ENCODE measurements at regions not wholly inside any gene's neighbourhood (a gene's known extent, or its start where the extent isn't known, plus 50 kb on each side); places are given as distances from the start of the nearest gene placed in this dataset.

DNA sequence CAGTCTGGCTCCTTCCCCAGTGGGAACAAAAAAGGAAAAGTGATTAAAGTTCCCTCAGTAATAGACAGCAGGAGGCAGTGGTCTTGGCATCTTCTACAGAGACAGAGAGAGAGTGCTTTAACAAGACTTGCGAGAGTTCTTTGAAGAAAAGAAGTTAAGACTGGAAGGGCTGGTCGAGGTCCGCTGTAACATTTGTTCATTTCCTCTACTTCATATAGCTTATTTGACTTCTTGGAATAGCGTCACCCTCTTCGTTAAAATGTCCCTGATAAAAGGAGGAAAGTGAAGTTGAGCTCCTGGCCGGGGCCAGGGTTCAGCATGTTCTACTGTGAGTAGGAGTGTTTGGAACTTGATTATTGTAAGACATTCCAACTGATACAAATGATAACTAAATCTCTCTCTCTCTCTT is 179.8 kb downstream of the SLIT2 start:
- TF ChIP-seq POLR2A (IDR thresholded peaks at IDR 0.05; ENCODE audit: low read depth, low read length): no peak
- FAIRE-seq (no peak), DNase-seq (ENCODE audit: insufficient read length, low spot score) (no peak)

DNA sequence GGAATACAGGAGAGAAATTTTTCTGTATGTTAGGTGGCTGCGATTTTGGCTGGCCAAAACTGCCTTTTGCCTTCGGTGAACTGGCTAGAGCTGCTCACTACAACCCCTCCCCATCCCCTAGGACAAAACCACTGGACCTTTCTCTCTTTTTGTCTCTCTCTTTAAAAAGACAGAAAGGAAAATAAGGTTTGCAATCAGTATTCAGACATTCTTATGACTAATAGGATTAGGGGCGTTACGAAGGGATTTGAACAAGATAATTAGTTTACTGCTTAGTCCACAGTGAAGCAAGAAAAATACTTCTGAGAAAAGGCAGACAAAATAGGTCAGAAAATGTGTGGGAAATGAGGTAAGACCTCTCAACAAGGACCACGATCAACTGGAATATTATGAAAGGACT is 180.4 kb downstream of the SLIT2 start:
- no peak for TF ChIP-seq POLR2A (IDR thresholded peaks at IDR 0.05; ENCODE audit: low read depth, low read length)
- FAIRE-seq: no peak
- DNase-seq (ENCODE audit: insufficient read length, low spot score): no peak

DNA sequence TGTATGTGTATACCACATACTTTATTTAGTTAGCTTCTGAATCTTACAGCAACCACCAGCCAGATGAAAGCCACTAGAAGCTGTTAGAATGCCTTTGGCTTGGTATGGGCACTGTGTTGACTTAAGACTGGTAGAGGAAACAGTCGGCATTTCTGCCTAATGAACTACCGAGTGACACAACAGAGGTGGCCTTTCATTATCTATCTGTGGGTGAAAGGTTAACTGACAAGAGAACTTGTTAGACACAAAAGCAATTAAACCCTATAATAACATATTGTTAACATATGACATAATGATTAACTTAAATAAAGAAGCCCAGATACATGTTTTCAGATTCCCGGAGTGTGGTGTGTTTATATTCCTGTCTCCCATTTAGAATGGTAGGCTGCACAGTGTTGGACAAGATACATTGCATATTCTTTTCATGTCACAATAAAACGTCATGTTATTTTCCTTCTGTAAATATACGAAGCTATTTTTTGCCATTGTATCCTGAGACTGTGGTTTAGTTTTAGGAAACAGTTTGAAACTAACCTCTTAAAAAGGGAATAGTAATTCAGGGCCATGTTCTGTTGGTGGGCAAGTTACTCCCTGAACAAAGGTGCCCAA is 181.5 kb downstream of the SLIT2 start:
- TF ChIP-seq POLR2A (IDR thresholded peaks at IDR 0.05; ENCODE audit: low read depth, low read length): no peak
- FAIRE-seq (no peak), DNase-seq (ENCODE audit: insufficient read length, low spot score) (no peak)

DNA sequence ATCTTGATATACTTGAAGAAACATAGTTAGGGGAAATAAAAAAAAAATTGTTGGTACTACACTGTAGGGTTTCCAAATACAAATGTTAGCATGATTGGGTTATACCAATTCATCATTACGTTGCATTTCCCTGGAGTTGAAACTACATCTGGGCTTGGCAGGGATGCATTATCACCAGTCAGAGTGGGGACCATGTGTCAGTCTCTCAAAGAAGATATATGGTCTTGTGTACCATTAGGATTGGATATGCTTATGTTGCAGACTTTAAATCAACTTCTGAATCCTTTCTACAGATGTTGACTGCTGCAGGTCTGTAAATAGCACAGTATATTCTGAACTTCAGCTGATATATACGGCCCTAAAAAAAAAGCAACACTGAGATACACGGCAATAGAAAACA is 188.5 kb downstream of the SLIT2 start:
- TF ChIP-seq POLR2A (IDR thresholded peaks at IDR 0.05; ENCODE audit: low read depth, low read length): no peak
- DNase-seq (ENCODE audit: insufficient read length, low spot score) (no peak), FAIRE-seq (no peak)

DNA sequence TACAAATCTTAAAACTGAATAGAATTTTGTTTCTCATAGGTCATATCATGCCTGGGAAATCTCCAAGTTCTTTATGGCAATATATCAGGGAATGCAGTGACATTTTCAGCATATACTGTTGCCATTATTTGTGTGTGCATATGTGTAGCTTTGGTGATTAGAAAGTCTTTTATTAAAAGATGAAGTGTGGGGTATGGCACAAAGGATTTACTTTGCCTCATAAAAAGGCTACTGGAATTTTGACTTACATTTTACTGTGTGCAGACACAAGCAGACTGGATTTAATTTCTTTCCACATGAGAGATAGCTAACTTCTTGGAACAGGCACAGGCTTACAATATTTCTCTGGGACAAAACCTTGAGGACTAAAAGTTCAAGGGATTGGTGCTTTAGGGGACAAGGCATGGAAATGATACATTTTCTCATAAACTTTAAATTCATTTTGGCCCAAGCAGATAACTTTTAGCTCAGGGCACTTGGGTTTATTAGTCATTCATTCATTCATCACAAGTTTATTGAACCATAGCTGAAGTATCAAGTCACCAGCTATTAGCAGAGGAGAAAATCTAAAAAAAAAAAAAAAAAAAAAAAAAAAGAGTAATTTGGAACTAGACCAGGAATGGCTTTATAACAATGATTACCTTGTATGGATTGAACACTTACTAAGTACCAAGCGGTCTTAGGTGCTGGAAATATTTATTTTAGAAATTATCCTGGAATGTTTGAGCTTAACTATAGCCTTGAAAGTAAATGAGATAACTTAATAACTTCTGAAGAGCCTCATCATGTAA is 191.5 kb downstream of the SLIT2 start:
- TF ChIP-seq POLR2A (IDR thresholded peaks at IDR 0.05; ENCODE audit: low read depth, low read length): no peak
- DNase-seq (ENCODE audit: insufficient read length, low spot score) (no peak), FAIRE-seq (no peak)

DNA sequence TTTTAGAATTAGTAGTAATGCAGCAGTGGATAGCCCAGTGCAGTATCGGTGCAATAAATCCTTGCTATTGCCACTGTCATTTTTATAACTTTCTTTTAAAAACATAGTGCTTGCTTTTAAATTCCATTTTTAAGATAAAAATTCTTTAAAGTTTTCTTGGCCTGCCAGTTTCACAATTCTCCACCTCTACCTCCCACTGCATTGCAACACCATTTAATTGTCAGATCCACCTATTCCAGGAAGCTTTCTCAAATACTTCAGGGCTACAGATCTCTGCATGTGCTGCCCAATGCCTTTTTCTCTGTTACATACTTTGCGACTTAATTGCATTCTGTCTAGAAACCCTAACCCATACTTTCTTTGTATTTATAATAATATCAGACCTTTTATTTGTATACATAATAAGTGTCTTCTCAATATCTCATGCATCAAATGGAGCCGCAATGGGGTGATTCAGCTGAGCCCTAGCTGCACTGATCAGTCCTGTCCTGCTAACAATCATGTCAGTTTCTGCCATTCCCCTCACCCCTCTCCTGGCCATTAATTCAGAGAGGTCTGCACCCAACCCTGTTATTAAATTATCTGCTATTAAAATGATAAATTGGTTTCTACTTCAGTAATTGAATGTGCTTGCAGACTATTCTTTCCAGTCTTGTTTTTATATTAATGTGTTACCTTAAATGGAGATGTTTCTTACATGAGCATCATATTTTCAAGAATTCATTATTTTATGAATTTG is 193.1 kb downstream of the SLIT2 start:
- no peak for TF ChIP-seq POLR2A (IDR thresholded peaks at IDR 0.05; ENCODE audit: low read depth, low read length)

DNA sequence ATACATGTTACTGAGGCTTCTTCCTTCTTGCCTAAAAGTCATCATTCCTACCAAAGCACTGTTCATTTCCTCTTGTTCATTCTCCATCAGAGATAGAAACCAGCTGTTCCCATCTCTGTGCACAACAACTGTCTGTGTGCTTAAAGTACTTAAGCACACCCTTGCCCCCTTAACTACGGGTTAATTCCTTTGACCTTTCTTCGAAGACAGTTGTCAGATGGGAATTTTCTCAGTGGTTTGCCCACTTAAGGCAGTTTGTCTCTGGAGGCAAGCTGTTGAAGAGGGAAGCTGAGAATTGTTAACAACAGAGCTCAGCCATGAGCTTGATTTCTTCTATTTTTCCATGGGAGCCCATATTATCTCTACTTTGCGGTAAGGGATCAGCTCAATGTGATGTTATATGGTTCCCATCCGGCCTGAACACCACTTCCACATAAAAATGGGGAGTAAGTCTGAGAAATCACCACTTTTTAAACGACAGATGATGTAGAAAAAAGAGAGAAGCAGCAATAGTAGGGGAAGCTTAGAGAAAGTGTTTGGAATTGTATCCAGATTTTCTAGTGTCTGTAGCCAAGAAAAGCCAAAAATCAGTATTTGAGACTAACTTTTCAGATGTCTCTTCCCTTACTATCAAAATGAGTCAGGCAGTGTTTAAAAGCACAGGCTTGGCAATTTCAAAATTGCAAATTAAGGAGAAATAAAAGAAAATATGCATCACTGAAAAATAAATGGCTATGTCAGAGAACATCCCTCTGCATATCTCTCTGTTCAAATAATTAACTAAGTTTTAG is 194.4 kb downstream of the SLIT2 start:
- no peak for TF ChIP-seq POLR2A (IDR thresholded peaks at IDR 0.05; ENCODE audit: low read depth, low read length)
- FAIRE-seq: no peak
- no peak for DNase-seq (ENCODE audit: insufficient read length, low spot score)

More for the DNA sequence above, 193.1 kb downstream of the SLIT2 start:
- DNase-seq (ENCODE audit: insufficient read length, low spot score) (no peak), FAIRE-seq (no peak)

DNA sequence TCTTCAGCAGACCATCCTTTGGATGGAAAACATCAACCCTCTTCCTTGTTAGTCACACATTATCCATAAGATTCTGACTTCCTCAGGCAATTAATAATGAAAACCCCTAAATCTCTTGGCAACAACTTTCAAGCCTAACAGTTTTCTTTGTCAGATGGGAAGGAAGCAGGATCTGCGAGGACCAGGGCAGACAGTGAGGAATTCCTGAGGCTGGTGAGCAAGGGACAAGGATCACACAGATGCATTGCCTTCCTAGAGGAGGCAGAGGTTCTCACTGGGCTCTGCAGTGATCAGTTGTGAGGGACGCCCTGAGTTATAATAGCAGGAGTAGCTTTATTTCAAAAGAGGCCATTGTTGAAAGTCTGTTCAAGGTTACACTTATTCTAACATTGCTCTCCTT is 195.4 kb downstream of the SLIT2 start:
- no peak for TF ChIP-seq POLR2A (IDR thresholded peaks at IDR 0.05; ENCODE audit: low read depth, low read length)
- FAIRE-seq (no peak), DNase-seq (ENCODE audit: insufficient read length, low spot score) (no peak)

DNA sequence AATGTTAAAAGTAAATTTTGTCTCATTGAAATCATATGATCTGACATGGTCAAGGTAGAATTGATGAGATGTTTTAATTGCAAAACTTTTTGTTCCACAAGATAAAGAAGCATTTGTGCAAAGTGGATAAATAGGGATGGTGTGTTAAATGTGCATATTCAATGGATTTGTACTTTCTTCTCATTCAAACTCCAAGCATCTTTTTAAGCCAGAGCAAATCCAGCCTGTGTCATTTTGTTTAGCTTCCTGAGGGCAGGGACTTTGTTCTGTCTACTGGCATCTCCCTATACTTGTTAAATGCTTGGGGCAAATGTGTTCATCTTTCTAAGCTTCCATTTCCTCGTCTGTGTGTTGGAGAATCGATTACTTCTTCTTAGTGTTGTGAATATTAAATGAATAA is 200.3 kb downstream of the SLIT2 start:
- FAIRE-seq (no peak), DNase-seq (ENCODE audit: insufficient read length, low spot score) (no peak)
- no peak for TF ChIP-seq POLR2A (IDR thresholded peaks at IDR 0.05; ENCODE audit: low read depth, low read length)

DNA sequence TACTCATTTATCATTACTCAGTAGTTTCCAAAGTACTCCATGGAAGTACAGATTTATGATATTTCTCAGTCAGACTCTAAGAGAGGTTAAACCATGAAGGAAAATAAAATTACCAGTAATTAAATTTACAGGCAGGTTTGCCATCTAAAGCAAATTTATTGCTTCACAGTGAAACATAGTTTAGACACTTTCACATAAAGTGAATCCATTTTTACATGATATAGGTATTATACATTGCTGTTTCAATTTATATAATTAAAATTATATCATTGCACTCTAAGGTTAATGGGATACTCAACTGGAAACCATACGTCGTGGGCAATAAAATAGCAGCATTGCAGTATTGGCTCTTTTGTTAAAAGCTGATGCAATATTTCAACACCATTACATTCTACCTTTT is 202.8 kb downstream of the SLIT2 start:
- TF ChIP-seq POLR2A (IDR thresholded peaks at IDR 0.05; ENCODE audit: low read depth, low read length): no peak
- no peak for DNase-seq (ENCODE audit: insufficient read length, low spot score)

DNA sequence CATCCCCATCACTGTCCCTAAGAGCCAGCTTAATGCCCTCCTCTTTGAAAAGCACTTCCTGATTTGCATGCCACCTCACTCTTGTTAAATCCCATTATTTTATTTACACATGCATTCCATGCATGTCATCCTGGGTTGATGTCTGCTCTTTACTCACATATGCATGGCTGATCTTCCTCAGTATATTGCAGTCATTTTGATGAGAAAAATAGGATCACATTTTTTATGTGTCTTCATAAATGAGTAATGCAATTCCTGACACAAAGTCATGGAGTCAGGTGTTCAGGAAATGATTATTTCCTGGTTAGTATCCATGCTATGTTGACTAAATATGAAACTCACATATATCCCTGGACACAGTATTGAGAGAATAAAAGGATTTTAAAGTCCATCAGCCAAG is 204.7 kb downstream of the SLIT2 start:
- no peak for DNase-seq (ENCODE audit: insufficient read length, low spot score)
- FAIRE-seq: no peak
- no peak for TF ChIP-seq POLR2A (IDR thresholded peaks at IDR 0.05; ENCODE audit: low read depth, low read length)

More for the DNA sequence above, 202.8 kb downstream of the SLIT2 start:
- FAIRE-seq: no peak

DNA sequence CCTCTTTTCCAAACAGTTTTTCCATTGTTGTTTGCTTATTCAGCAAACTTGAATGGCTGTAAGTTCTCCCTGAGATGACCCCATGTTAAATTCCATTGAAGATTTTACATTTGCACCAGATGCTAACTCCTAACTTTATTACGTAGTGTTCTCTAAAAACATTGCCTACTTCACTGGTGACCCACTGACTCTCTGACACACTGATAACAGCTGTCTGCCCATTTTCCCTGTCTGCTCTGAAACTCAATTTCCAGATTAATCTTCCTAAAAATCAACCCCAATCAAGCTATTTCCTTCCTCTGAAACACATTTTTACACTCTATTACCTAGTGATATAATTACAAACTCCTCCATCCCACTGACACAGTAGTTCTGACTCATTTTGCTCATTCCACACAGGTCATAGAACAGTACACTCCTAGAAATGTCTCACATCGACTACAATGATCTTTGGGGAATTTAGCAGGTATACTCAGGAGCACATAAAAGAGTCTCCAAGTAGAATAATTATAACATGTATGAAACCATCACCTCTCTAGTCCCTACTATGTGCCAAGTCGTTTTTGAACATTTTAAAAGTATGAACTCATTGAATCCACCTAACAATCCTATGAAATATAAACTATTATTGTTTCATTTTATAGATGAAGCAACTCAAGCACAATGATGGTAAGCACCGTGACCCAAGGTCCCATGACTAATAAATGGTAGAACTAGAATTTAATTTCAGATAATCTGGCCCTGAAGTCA is 210.9 kb downstream of the SLIT2 start:
- no peak for DNase-seq (ENCODE audit: insufficient read length, low spot score)
- TF ChIP-seq POLR2A (IDR thresholded peaks at IDR 0.05; ENCODE audit: low read depth, low read length): no peak
- no peak for FAIRE-seq

DNA sequence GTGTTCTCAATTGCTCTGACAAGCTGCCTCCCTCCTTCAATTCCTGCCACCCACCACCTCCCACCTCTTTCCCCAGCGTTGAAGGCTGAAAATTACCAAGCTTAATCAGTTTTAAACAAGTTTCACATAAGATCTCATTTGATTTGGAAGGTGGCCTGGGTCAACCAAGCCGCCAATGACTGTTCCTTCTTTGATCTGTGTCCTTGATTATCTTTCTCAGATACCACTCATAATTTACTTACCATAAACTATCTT is 211.4 kb downstream of the SLIT2 start:
- TF ChIP-seq POLR2A (IDR thresholded peaks at IDR 0.05; ENCODE audit: low read depth, low read length): no peak
- DNase-seq (ENCODE audit: insufficient read length, low spot score) (no peak), FAIRE-seq (no peak)

All from H54 (cell line).